ENCODE measurements at regions not wholly inside any gene's neighbourhood (a gene's known extent, or its start where the extent isn't known, plus 50 kb on each side); places are given as distances from the start of the nearest gene placed in this dataset.
"Not testable (repeated sequence)": the region's sequence is repeated elsewhere in the genome, so short reads cannot be mapped to it uniquely, and the experiment has no call there.

GRCh38 chr3:115301364-115301860 lies 154.3 kb upstream of the ZBTB20 start:
- Histone ChIP-seq H3K4me1 (ENCODE audit: control insufficient read depth in 1 of 2, extremely low read depth in 1 of 2, insufficient read depth in 2 of 2, low read length in 2 of 2) (no peaks in the 10 kb centered on the region), H3K9me3 (no peaks in the 10 kb centered on the region), H3K27me3 (replicated peaks in 1 of 2; ENCODE audit: control insufficient read depth in 2 of 2, extremely low read depth in 1 of 2, insufficient read depth in 2 of 2, low read length in 1 of 2) (no peaks in the 10 kb centered on the region), H3K27ac (ENCODE audit: low read length) (no peak overlapping the region), H3K4me3 (ENCODE audit: control insufficient read depth in 1 of 2, extremely low read depth in 1 of 2, low read length in 1 of 2) (no peak overlapping the region), H3K36me3 (ENCODE audit: control insufficient read depth in 2 of 2, extremely low read depth in 1 of 2, insufficient read depth in 1 of 2, low read length in 1 of 2) (no peaks in the 10 kb centered on the region)
- Mint-ChIP-seq H3K36me3 (no peaks in the 10 kb centered on the region), H3K4me1 (no peaks in the 10 kb centered on the region), H3K9me3 (peaks cover 0 to 8% (median 0%) of the 10 kb centered on the region in 3 donors), H3K27ac (no peak overlapping the region), H3K27me3 (no peaks in the 10 kb centered on the region), H3K4me3 (no peak overlapping the region)
- no peak for DNase-seq
- 100% methylated on average over 1 of the region's 4 CpGs for whole genome bisulfite sequencing (ENCODE audit: insufficient coverage)
- ATAC-seq (replicated peaks in 1 of 4) = no peak
- ChIA-PET POLR2A (interaction anchor here in 1 of 2 donors (0.6 kb wide), 1 partner anchor 61 kb away, joined by 4 read pairs; no protein-coding TSS in a partner anchor), CTCF (no interaction called here)

GRCh38 chr3:115317953-115318352 lies 170.9 kb upstream of the ZBTB20 start:
- H3K27ac ChIP-seq (ENCODE audit: low read length); H3K4me3 ChIP-seq (ENCODE audit: control insufficient read depth in 1 of 2, extremely low read depth in 1 of 2, low read length in 1 of 2); ATAC-seq (replicated peaks in 1 of 4); H3K27me3 Mint-ChIP-seq; H3K9me3 Mint-ChIP-seq; CTCF ChIA-PET; H3K9me3 ChIP-seq; DNase-seq; H3K4me1 Mint-ChIP-seq; H3K36me3 Mint-ChIP-seq; POLR2A ChIA-PET; H3K27me3 ChIP-seq (replicated peaks in 1 of 2; ENCODE audit: control insufficient read depth in 2 of 2, extremely low read depth in 1 of 2, insufficient read depth in 2 of 2, low read length in 1 of 2); H3K4me1 ChIP-seq (ENCODE audit: control insufficient read depth in 1 of 2, extremely low read depth in 1 of 2, insufficient read depth in 2 of 2, low read length in 2 of 2); H3K27ac Mint-ChIP-seq; H3K4me3 Mint-ChIP-seq; H3K36me3 ChIP-seq (ENCODE audit: control insufficient read depth in 2 of 2, extremely low read depth in 1 of 2, insufficient read depth in 1 of 2, low read length in 1 of 2): not testable (repeated sequence)
- 91% methylated on average over 17 of the region's 20 CpGs for WGBS (ENCODE audit: insufficient coverage)

GRCh38 chr3:115321400-115321805 lies 174.3 kb upstream of the ZBTB20 start:
- peaks cover 2 to 4% of the 10 kb centered on the region in 2 donors for H3K27me3 Mint-ChIP-seq
- H3K36me3 Mint-ChIP-seq = peaks cover 7% of the 10 kb centered on the region
- H3K27me3 ChIP-seq (replicated peaks in 1 of 2; ENCODE audit: control insufficient read depth in 2 of 2, extremely low read depth in 1 of 2, insufficient read depth in 2 of 2, low read length in 1 of 2) = no peaks in the 10 kb centered on the region
- H3K4me1 ChIP-seq (ENCODE audit: control insufficient read depth in 1 of 2, extremely low read depth in 1 of 2, insufficient read depth in 2 of 2, low read length in 2 of 2) = no peaks in the 10 kb centered on the region
- H3K4me3 Mint-ChIP-seq = no peak overlapping the region
- no peaks in the 10 kb centered on the region for H3K4me1 Mint-ChIP-seq
- no peak overlapping the region for H3K27ac ChIP-seq (ENCODE audit: low read length)
- whole genome bisulfite sequencing (ENCODE audit: insufficient coverage) = no CpG with 5 or more reads among the region's 3 CpGs
- ATAC-seq (replicated peaks in 1 of 4) (no peak), DNase-seq (no peak)
- H3K27ac Mint-ChIP-seq = no peak overlapping the region
- CTCF ChIA-PET = no interaction called here
- POLR2A ChIA-PET = no interaction called here
- no peak overlapping the region for H3K4me3 ChIP-seq (ENCODE audit: control insufficient read depth in 1 of 2, extremely low read depth in 1 of 2, low read length in 1 of 2)
- H3K36me3 ChIP-seq (ENCODE audit: control insufficient read depth in 2 of 2, extremely low read depth in 1 of 2, insufficient read depth in 1 of 2, low read length in 1 of 2) = no peaks in the 10 kb centered on the region
- H3K9me3 Mint-ChIP-seq = peaks cover 2 to 10% (median 9%) of the 10 kb centered on the region in 3 donors
- H3K9me3 ChIP-seq = no peaks in the 10 kb centered on the region

GRCh38 chr3:115322901-115323300 lies 175.8 kb upstream of the ZBTB20 start:
- no peak overlapping the region for H3K27ac ChIP-seq (ENCODE audit: low read length)
- no peak overlapping the region for H3K4me3 Mint-ChIP-seq
- CTCF ChIA-PET = no interaction called here
- no peak overlapping the region for H3K27ac Mint-ChIP-seq
- POLR2A ChIA-PET = no interaction called here
- H3K4me1 Mint-ChIP-seq = no peaks in the 10 kb centered on the region
- H3K36me3 Mint-ChIP-seq = peaks cover 7% of the 10 kb centered on the region
- ATAC-seq (replicated peaks in 1 of 4) (no peak), DNase-seq (no peak)
- H3K9me3 Mint-ChIP-seq = peaks cover 0 to 9% (median 7%) of the 10 kb centered on the region in 3 donors
- H3K27me3 Mint-ChIP-seq = peaks cover 2 to 4% of the 10 kb centered on the region in 2 donors
- H3K9me3 ChIP-seq = no peaks in the 10 kb centered on the region
- H3K4me1 ChIP-seq (ENCODE audit: control insufficient read depth in 1 of 2, extremely low read depth in 1 of 2, insufficient read depth in 2 of 2, low read length in 2 of 2) = no peaks in the 10 kb centered on the region
- H3K36me3 ChIP-seq (ENCODE audit: control insufficient read depth in 2 of 2, extremely low read depth in 1 of 2, insufficient read depth in 1 of 2, low read length in 1 of 2) = no peaks in the 10 kb centered on the region
- no CpG with 5 or more reads among the region's 3 CpGs for WGBS (ENCODE audit: insufficient coverage)
- H3K4me3 ChIP-seq (ENCODE audit: control insufficient read depth in 1 of 2, extremely low read depth in 1 of 2, low read length in 1 of 2) = no peak overlapping the region
- H3K27me3 ChIP-seq (replicated peaks in 1 of 2; ENCODE audit: control insufficient read depth in 2 of 2, extremely low read depth in 1 of 2, insufficient read depth in 2 of 2, low read length in 1 of 2) = no peaks in the 10 kb centered on the region

- Histone ChIP-seq H3K36me3 (ENCODE audit: control insufficient read depth in 2 of 2, extremely low read depth in 1 of 2, insufficient read depth in 1 of 2, low read length in 1 of 2) (no peaks in the 10 kb centered on the region), H3K4me3 (ENCODE audit: control insufficient read depth in 1 of 2, extremely low read depth in 1 of 2, low read length in 1 of 2) (no peak overlapping the region), H3K4me1 (ENCODE audit: control insufficient read depth in 1 of 2, extremely low read depth in 1 of 2, insufficient read depth in 2 of 2, low read length in 2 of 2) (no peaks in the 10 kb centered on the region), H3K9me3 (no peaks in the 10 kb centered on the region), H3K27me3 (replicated peaks in 1 of 2; ENCODE audit: control insufficient read depth in 2 of 2, extremely low read depth in 1 of 2, insufficient read depth in 2 of 2, low read length in 1 of 2) (no peaks in the 10 kb centered on the region), H3K27ac (ENCODE audit: low read length) (no peak overlapping the region)
- ChIA-PET POLR2A (no interaction called here), CTCF (no interaction called here)
- ATAC-seq (replicated peaks in 1 of 4) (no peak), DNase-seq (no peak)
- H3K4me3 Mint-ChIP-seq = no peak overlapping the region
- peaks cover 5% of the 10 kb centered on the region for H3K36me3 Mint-ChIP-seq
- H3K4me1 Mint-ChIP-seq = no peaks in the 10 kb centered on the region
- H3K27ac Mint-ChIP-seq = no peak overlapping the region
- peaks cover 0 to 7% (median 7%) of the 10 kb centered on the region in 3 donors for H3K9me3 Mint-ChIP-seq
- peaks cover 2 to 4% of the 10 kb centered on the region in 2 donors for H3K27me3 Mint-ChIP-seq
- WGBS (ENCODE audit: insufficient coverage) = 63% methylated on average over 1 of the region's 2 CpGs
Measured at GRCh38 chr3:115323380-115323779, 176.3 kb upstream of the ZBTB20 start.

- DNase-seq = no peak
- CTCF ChIA-PET = no interaction called here
Measured at GRCh38 chr3:115324056-115324455, 177.0 kb upstream of the ZBTB20 start.

GRCh38 chr3:115325539-115325938 lies 178.5 kb upstream of the ZBTB20 start:
- no peaks in the 10 kb centered on the region for H3K36me3 Mint-ChIP-seq
- Histone ChIP-seq H3K36me3 (ENCODE audit: control insufficient read depth in 2 of 2, extremely low read depth in 1 of 2, insufficient read depth in 1 of 2, low read length in 1 of 2) (no peaks in the 10 kb centered on the region), H3K27ac (ENCODE audit: low read length) (no peak overlapping the region), H3K27me3 (replicated peaks in 1 of 2; ENCODE audit: control insufficient read depth in 2 of 2, extremely low read depth in 1 of 2, insufficient read depth in 2 of 2, low read length in 1 of 2) (no peaks in the 10 kb centered on the region), H3K9me3 (no peaks in the 10 kb centered on the region), H3K4me1 (ENCODE audit: control insufficient read depth in 1 of 2, extremely low read depth in 1 of 2, insufficient read depth in 2 of 2, low read length in 2 of 2) (no peaks in the 10 kb centered on the region), H3K4me3 (ENCODE audit: control insufficient read depth in 1 of 2, extremely low read depth in 1 of 2, low read length in 1 of 2) (no peak overlapping the region)
- ChIA-PET CTCF (no interaction called here), POLR2A (no interaction called here)
- H3K4me3 Mint-ChIP-seq = no peak overlapping the region
- H3K4me1 Mint-ChIP-seq = no peaks in the 10 kb centered on the region
- peaks cover 2 to 4% of the 10 kb centered on the region in 2 donors for H3K27me3 Mint-ChIP-seq
- no peak overlapping the region for H3K27ac Mint-ChIP-seq
- ATAC-seq (replicated peaks in 1 of 4) (no peak), DNase-seq (peak in 2 of 35 experiments; percentile 1 to 2)
- peaks cover 0 to 7% (median 6%) of the 10 kb centered on the region in 3 donors for H3K9me3 Mint-ChIP-seq
- 14% methylated on average over 2 of the region's 2 CpGs for WGBS (ENCODE audit: insufficient coverage)

More at GRCh38 chr3:115324056-115324455, 177.0 kb upstream of the ZBTB20 start:
- Histone ChIP-seq H3K27me3 (replicated peaks in 1 of 2; ENCODE audit: control insufficient read depth in 2 of 2, extremely low read depth in 1 of 2, insufficient read depth in 2 of 2, low read length in 1 of 2) (no peaks in the 10 kb centered on the region), H3K9me3 (no peaks in the 10 kb centered on the region), H3K27ac (ENCODE audit: low read length) (no peak overlapping the region), H3K36me3 (ENCODE audit: control insufficient read depth in 2 of 2, extremely low read depth in 1 of 2, insufficient read depth in 1 of 2, low read length in 1 of 2) (no peaks in the 10 kb centered on the region), H3K4me3 (ENCODE audit: control insufficient read depth in 1 of 2, extremely low read depth in 1 of 2, low read length in 1 of 2) (no peak overlapping the region), H3K4me1 (ENCODE audit: control insufficient read depth in 1 of 2, extremely low read depth in 1 of 2, insufficient read depth in 2 of 2, low read length in 2 of 2) (no peaks in the 10 kb centered on the region)
- Mint-ChIP-seq H3K4me1 (no peaks in the 10 kb centered on the region), H3K36me3 (no peaks in the 10 kb centered on the region), H3K4me3 (no peak overlapping the region), H3K27me3 (peaks cover 2 to 4% of the 10 kb centered on the region in 2 donors), H3K27ac (no peak overlapping the region), H3K9me3 (peaks cover 0 to 7% (median 6%) of the 10 kb centered on the region in 3 donors)
- ATAC-seq (replicated peaks in 1 of 4) = no peak
- no CpG with 5 or more reads among the region's 1 CpG for WGBS (ENCODE audit: insufficient coverage)
- POLR2A ChIA-PET = no interaction called here

Data from T-cell (primary cell).